Endothelial cell of umbilical vein (primary cell): ENCODE measurements at regions not wholly inside any gene's neighbourhood (a gene's known extent, or its start where the extent isn't known, plus 50 kb on each side); places are given as distances from the start of the nearest gene placed in this dataset.
"Not testable (repeated sequence)": the region's sequence is repeated elsewhere in the genome, so short reads cannot be mapped to it uniquely, and the experiment has no call there.

ENCODE experiments used
- EZH2 ChIP-seq: IDR thresholded peaks from 2 replicates; pipeline ENCODE4 v1.6.1; 2012; ENCODE audit warnings: borderline replicate concordance, low read depth, mild to moderate bottlenecking, moderate library complexity, low read length, inconsistent platforms; ENCODE audit not compliant: severe bottlenecking
- FOS ChIP-seq: IDR thresholded peaks from 2 replicates; pipeline ENCODE4 v1.6.1; 2011; ENCODE audit warnings: mild to moderate bottlenecking, low read length, moderate library complexity, borderline replicate concordance; ENCODE audit not compliant: insufficient read depth
- GATA2 ChIP-seq: IDR thresholded peaks from 2 replicates; pipeline ENCODE4 v1.7.0; 2011; ENCODE audit warnings: low read depth, mild to moderate bottlenecking, moderate library complexity, mixed read lengths, low read length; ENCODE audit not compliant: insufficient read length, insufficient read depth
- TF ChIP-seq, protein P1 (sequence below): IDR thresholded peaks from 2 replicates; pipeline ENCODE4 v1.6.1; 2011; ENCODE audit not compliant: insufficient read depth, insufficient read length

GRCh38 chrX:137122651-137123050, 88.9 kb upstream of the GPR101 start:
- not testable (repeated sequence) for TF ChIP-seq FOS, GATA2, EZH2
- TF ChIP-seq, protein P1, sequence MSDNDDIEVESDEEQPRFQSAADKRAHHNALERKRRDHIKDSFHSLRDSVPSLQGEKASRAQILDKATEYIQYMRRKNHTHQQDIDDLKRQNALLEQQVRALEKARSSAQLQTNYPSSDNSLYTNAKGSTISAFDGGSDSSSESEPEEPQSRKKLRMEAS, result not testable (repeated sequence)
